OCI-LY1 (cell line): ENCODE measurements at regions not wholly inside any gene's neighbourhood (a gene's known extent, or its start where the extent isn't known, plus 50 kb on each side); places are given as distances from the start of the nearest gene placed in this dataset.

Experiments used
- H2AFZ ChIP-seq: fragments of 200-600 bp; sonication (generic), shearing (Covaris generic); 2 replicates; pipeline ENCODE4 v1.6.0; 2014; ENCODE audit warnings: antibody characterized with exemption, mild to moderate bottlenecking, low read length
- H3F3A ChIP-seq: fragments of 200-600 bp; sonication (generic), shearing (Covaris generic); 2 replicates; pipeline ENCODE4 v1.6.0; 2014; ENCODE audit warnings: mild to moderate bottlenecking, antibody characterized with exemption, low read length, moderate library complexity; ENCODE audit not compliant: insufficient read depth
- H3K27ac ChIP-seq: fragments of 200-600 bp; sonication (generic); 2 replicates; pipeline ENCODE4 v1.5.1; 2014; ENCODE audit warnings: low read length, mixed run types, mild to moderate bottlenecking, low read depth; ENCODE audit not compliant: poor library complexity, severe bottlenecking
- H3K27me3 ChIP-seq: fragments of 200-600 bp; sonication (generic); 2 replicates; pipeline ENCODE4 v1.6.0; 2014; ENCODE audit warnings: antibody characterized with exemption, mild to moderate bottlenecking, low read length, moderate library complexity; ENCODE audit not compliant: insufficient read depth
- H3K36me3 ChIP-seq: fragments of 200-600 bp; sonication (generic); 2 replicates; pipeline ENCODE4 v1.6.1; 2014; ENCODE audit warnings: mild to moderate bottlenecking, antibody characterized with exemption, low read length, moderate library complexity, mixed read lengths; ENCODE audit not compliant: insufficient read depth
- H3K4me1 ChIP-seq: fragments of 200-600 bp; sonication (generic); 2 replicates; pipeline ENCODE4 v1.5.1; 2014; ENCODE audit warnings: mild to moderate bottlenecking, low read length, moderate library complexity; ENCODE audit not compliant: insufficient read depth, severe bottlenecking
- H3K4me2 ChIP-seq: fragments of 200-600 bp; sonication (generic), shearing (Covaris generic); 2 replicates; pipeline ENCODE4 v1.6.1; 2014; ENCODE audit warnings: low read length
- H3K4me3 ChIP-seq: fragments of 200-600 bp; sonication (generic); 2 replicates; pipeline ENCODE4 v1.5.1; 2014; ENCODE audit warnings: low read length, low read depth, mild to moderate bottlenecking, mixed read lengths; ENCODE audit not compliant: poor library complexity, severe bottlenecking
- H3K79me2 ChIP-seq: fragments of 200-600 bp; shearing (Covaris generic); 2 replicates; pipeline ENCODE4 v1.6.1; 2016; ENCODE audit warnings: mixed run types, low read length, mixed read lengths; ENCODE audit not compliant: insufficient read depth
- H3K9ac ChIP-seq: fragments of 200-600 bp; sonication (generic), shearing (Covaris generic); 2 replicates; pipeline ENCODE4 v1.6.1; 2014; ENCODE audit warnings: mild to moderate bottlenecking, low read length, mixed read lengths
- H3K9me2 ChIP-seq: fragments of 200-600 bp; sonication (generic), shearing (Covaris generic); 2 replicates; pipeline ENCODE4 v1.6.1; 2014; ENCODE audit warnings: low read depth, mild to moderate bottlenecking, low read length, mixed read lengths
- H3K9me3 ChIP-seq: fragments of 200-600 bp; shearing (Covaris generic); 2 replicates; pipeline ENCODE4 v1.6.1; 2014; ENCODE audit warnings: low read length, mixed read lengths
- H4K20me1 ChIP-seq: fragments of 200-600 bp; sonication (generic), shearing (Covaris generic); 2 replicates; pipeline ENCODE4 v1.6.0; 2016; ENCODE audit warnings: mild to moderate bottlenecking, low read length; ENCODE audit not compliant: insufficient read depth
- CTCF ChIP-seq: fragments of 200-600 bp; sonication (generic), shearing (Covaris generic); IDR thresholded peaks from 2 replicates; pipeline ENCODE4 v1.5.1; 2017; ENCODE audit warnings: mild to moderate bottlenecking, antibody characterized with exemption, low read length, moderate library complexity, mixed read lengths
- EZH2 ChIP-seq: fragments of 200-600 bp; sonication (generic), shearing (Covaris generic); IDR thresholded peaks from 2 replicates; pipeline ENCODE4 v1.8.0; 2017; ENCODE audit warnings: borderline replicate concordance, mixed run types, mild to moderate bottlenecking, antibody characterized with exemption, low read length, moderate library complexity, mixed read lengths

GRCh38 chr1:229065613-229066012 is 205.3 kb upstream of the RAB4A start:
- no peaks in the 10 kb centered on the region for H3K36me3 ChIP-seq
- H3K79me2 ChIP-seq, result no peaks in the 10 kb centered on the region
- no peak overlapping the region for H3K9ac ChIP-seq
- no peak overlapping the region for H3K4me2 ChIP-seq
- no peak overlapping the region for H3K27ac ChIP-seq
- H3K9me2 ChIP-seq, result no peaks in the 10 kb centered on the region
- 0 out of 2 replicates have a peak, but pooled peaks cover 4% of the 10 kb centered on the region for H3K27me3 ChIP-seq
- no peaks in the 10 kb centered on the region for H3K4me1 ChIP-seq
- H4K20me1 ChIP-seq, result no peaks in the 10 kb centered on the region
- no peaks in the 10 kb centered on the region for H3K9me3 ChIP-seq
- TF ChIP-seq EZH2, result no peak
- TF ChIP-seq CTCF, result no peak
- H2AFZ ChIP-seq, result no peak overlapping the region
- H3F3A ChIP-seq, result no peaks in the 10 kb centered on the region
- no peak overlapping the region for H3K4me3 ChIP-seq

GRCh38 chr1:229066591-229066990 is 204.3 kb upstream of the RAB4A start:
- Histone ChIP-seq H3K36me3 (no peaks in the 10 kb centered on the region), H3K4me1 (no peaks in the 10 kb centered on the region), H3K27ac (no peak overlapping the region), H3K4me2 (no peak overlapping the region), H4K20me1 (no peaks in the 10 kb centered on the region), H2AFZ (no peak overlapping the region), H3F3A (no peaks in the 10 kb centered on the region), H3K9ac (no peak overlapping the region), H3K9me3 (no peaks in the 10 kb centered on the region), H3K9me2 (no peaks in the 10 kb centered on the region), H3K27me3 (0 out of 2 replicates have a peak, but pooled peaks cover 4% of the 10 kb centered on the region), H3K4me3 (no peak overlapping the region), H3K79me2 (no peaks in the 10 kb centered on the region)
- no peak for TF ChIP-seq EZH2
- no peak for TF ChIP-seq CTCF

- Histone ChIP-seq H3K9me2 (no peaks in the 10 kb centered on the region), H3K9ac (no peak overlapping the region), H3K79me2 (no peaks in the 10 kb centered on the region), H3K4me3 (no peak overlapping the region), H3F3A (no peaks in the 10 kb centered on the region), H2AFZ (no peak overlapping the region), H3K36me3 (no peaks in the 10 kb centered on the region), H3K9me3 (no peaks in the 10 kb centered on the region), H3K27ac (no peak overlapping the region), H3K4me1 (no peaks in the 10 kb centered on the region), H4K20me1 (no peaks in the 10 kb centered on the region), H3K4me2 (no peak overlapping the region), H3K27me3 (0 out of 2 replicates have a peak, but pooled peaks cover 4% of the 10 kb centered on the region)
- no peak for TF ChIP-seq CTCF
- TF ChIP-seq EZH2, result no peak
Observed at GRCh38 chr1:229067546-229067945, 203.4 kb upstream of the RAB4A start.
